HG02973 (cell line): ENCODE measurements at regions not wholly inside any gene's neighbourhood (a gene's known extent, or its start where the extent isn't known, plus 50 kb on each side); places are given as distances from the start of the nearest gene placed in this dataset.
A peak's percentile ranks its signal among the peaks of the same experiment; 100 is the strongest.

Source experiments
- ATAC-seq: cut with Tn5 transposase; IDR thresholded peaks from one replicate; pipeline ENCODE4 v1.9.1; 2021; ENCODE audit warnings: moderate library complexity; ENCODE audit not compliant: unreplicated experiment

- no peak for ATAC-seq
Measured at GRCh38 chr2:195413422-195413821, 243.6 kb upstream of the SLC39A10 start.

GRCh38 chr2:195411219-195411687 is 245.8 kb upstream of the SLC39A10 start:
- ATAC-seq, result no peak

GRCh38 chr2:195410074-195410671 is 246.9 kb upstream of the SLC39A10 start:
- ATAC-seq, result peak; percentile 81

GRCh38 chr2:195408811-195409210 is 248.2 kb upstream of the SLC39A10 start:
- no peak for ATAC-seq

- no peak for ATAC-seq
Measured at GRCh38 chr2:195408196-195408595, 248.8 kb upstream of the SLC39A10 start.

GRCh38 chr2:195407783-195408182 is 249.2 kb upstream of the SLC39A10 start:
- ATAC-seq, result no peak

GRCh38 chr2:195406886-195407603 is 250.0 kb upstream of the SLC39A10 start:
- ATAC-seq, result no peak

- no peak for ATAC-seq
Measured at GRCh38 chr2:195404651-195405050, 252.4 kb upstream of the SLC39A10 start.

GRCh38 chr2:195396479-195396878 is 260.5 kb upstream of the SLC39A10 start:
- no peak for ATAC-seq

GRCh38 chr2:195395362-195395761 is 261.7 kb upstream of the SLC39A10 start:
- ATAC-seq, result no peak

GRCh38 chr2:195392446-195393336 is 264.3 kb upstream of the SLC39A10 start:
- peak; percentile 61 for ATAC-seq

- no peak for ATAC-seq
Measured at GRCh38 chr2:195390686-195391321, 266.2 kb upstream of the SLC39A10 start.

- ATAC-seq, result no peak
Measured at GRCh38 chr2:195388028-195388427, 269.0 kb upstream of the SLC39A10 start.

- no peak for ATAC-seq
Measured at GRCh38 chr2:195382186-195382585, 274.8 kb upstream of the SLC39A10 start.

GRCh38 chr2:195370167-195370943 is 286.7 kb upstream of the SLC39A10 start:
- ATAC-seq, result no peak

- no peak for ATAC-seq
Measured at GRCh38 chr2:195369218-195369587, 287.8 kb upstream of the SLC39A10 start.

- ATAC-seq, result no peak
Measured at GRCh38 chr2:195368249-195369217, 288.5 kb upstream of the SLC39A10 start.

GRCh38 chr2:195367809-195368208 is 289.2 kb upstream of the SLC39A10 start:
- no peak for ATAC-seq
